Hematopoietic multipotent progenitor cell (in vitro differentiated cells): ENCODE measurements at regions not wholly inside any gene's neighbourhood (a gene's known extent, or its start where the extent isn't known, plus 50 kb on each side); places are given as distances from the start of the nearest gene placed in this dataset.
A peak's percentile ranks its signal among the peaks of the same experiment; 100 is the strongest.
"Not testable (repeated sequence)": the region's sequence is repeated elsewhere in the genome, so short reads cannot be mapped to it uniquely, and the experiment has no call there.

ENCODE experiments used
- DNase-seq, 3 donors: peaks; one replicate each; pipeline ENCODE4 v3.0.0-alpha.2; 2011 to 2015; ENCODE audit warnings: low read depth in 2 of 3, low spot score in 2 of 3

- DNase-seq, result peak in 1 of 3 donors; percentile 10
These were observed 265.6 kb upstream of the TCERG1L start for GRCh38 chr10:131577178-131577555.

GRCh38 chr10:131577786-131578471, 266.4 kb upstream of the TCERG1L start:
- DNase-seq, result no peak

GRCh38 chr10:131578472-131578970, 267.0 kb upstream of the TCERG1L start:
- DNase-seq, result no peak

GRCh38 chr10:131579251-131580071, 267.9 kb upstream of the TCERG1L start:
- DNase-seq, result no peak

GRCh38 chr10:131580076-131580652, 268.6 kb upstream of the TCERG1L start:
- DNase-seq, result no peak

- DNase-seq, result no peak
These were observed 269.2 kb upstream of the TCERG1L start for GRCh38 chr10:131580674-131581073.

- not testable (repeated sequence) for DNase-seq
These were observed 270.0 kb upstream of the TCERG1L start for GRCh38 chr10:131581547-131581946.

GRCh38 chr10:131584287-131584686, 272.8 kb upstream of the TCERG1L start:
- DNase-seq, result no peak

- DNase-seq, result no peak
These were observed 274.2 kb upstream of the TCERG1L start for GRCh38 chr10:131585761-131586160.

GRCh38 chr10:131586958-131587357, 275.4 kb upstream of the TCERG1L start:
- DNase-seq, result no peak

- DNase-seq, result no peak
These were observed 276.6 kb upstream of the TCERG1L start for GRCh38 chr10:131587976-131588680.

GRCh38 chr10:131588704-131589220, 277.2 kb upstream of the TCERG1L start:
- DNase-seq, result no peak

GRCh38 chr10:131590567-131590966, 279.0 kb upstream of the TCERG1L start:
- no peak for DNase-seq

GRCh38 chr10:131591936-131592335, 280.4 kb upstream of the TCERG1L start:
- DNase-seq, result peak in 1 of 3 donors; percentile 3

- DNase-seq, result no peak
These were observed 291.6 kb upstream of the PPP2R2D start for GRCh38 chr10:131609176-131609575.

GRCh38 chr10:131615150-131615549, 285.7 kb upstream of the PPP2R2D start:
- DNase-seq, result no peak

- no peak for DNase-seq
These were observed 284.8 kb upstream of the PPP2R2D start for GRCh38 chr10:131616040-131616439.

- DNase-seq, result no peak
These were observed 283.5 kb upstream of the PPP2R2D start for GRCh38 chr10:131617113-131617858.

- no peak for DNase-seq
These were observed 282.1 kb upstream of the PPP2R2D start for GRCh38 chr10:131618587-131619267.
